GM19328 (cell line): ENCODE measurements at regions not wholly inside any gene's neighbourhood (a gene's known extent, or its start where the extent isn't known, plus 50 kb on each side); places are given as distances from the start of the nearest gene placed in this dataset.
"Not testable (repeated sequence)": the region's sequence is repeated elsewhere in the genome, so short reads cannot be mapped to it uniquely, and the experiment has no call there.

ENCODE experiments used
- ATAC-seq: cut with Tn5 transposase; IDR thresholded peaks from one replicate; pipeline ENCODE4 v1.9.1; 2021; ENCODE audit warnings: mild to moderate bottlenecking, moderate library complexity; ENCODE audit not compliant: unreplicated experiment

GRCh38 chr17:30590081-30590733, 113.0 kb downstream of the GOSR1 start:
- ATAC-seq, result no peak

- no peak for ATAC-seq
Measured at GRCh38 chr17:30589431-30589830, 112.2 kb downstream of the GOSR1 start.

GRCh38 chr17:30588798-30589247, 111.6 kb downstream of the GOSR1 start:
- ATAC-seq, result no peak

- ATAC-seq, result no peak
Measured at GRCh38 chr17:30586818-30587595, 109.8 kb downstream of the GOSR1 start.

- ATAC-seq, result no peak
Measured at GRCh38 chr17:30584810-30585209, 107.6 kb downstream of the GOSR1 start.

- ATAC-seq, result no peak
Measured at GRCh38 chr17:30580916-30581315, 103.7 kb downstream of the GOSR1 start.

GRCh38 chr17:30579610-30580315, 102.6 kb downstream of the GOSR1 start:
- ATAC-seq, result no peak

- not testable (repeated sequence) for ATAC-seq
Measured at GRCh38 chr17:30578015-30578717, 101.0 kb downstream of the GOSR1 start.
